K562 (cell line): ENCODE measurements at regions not wholly inside any gene's neighbourhood (a gene's known extent, or its start where the extent isn't known, plus 50 kb on each side); places are given as distances from the start of the nearest gene placed in this dataset.

Experiments used
- ATAC-seq: fragments of 200-7000 bp; cut with Tn5 transposase; 3 replicates; pipeline ENCODE4 v1.9.1; 2020; ENCODE audit warnings: moderate library complexity
- BruUV-seq: library from RNA; stranded (reverse); fragments of 400-500 nt; replicated peaks from 2 replicates; lab custom pipeline; 2021; lab: Mats Ljungman, UMichigan
- CTCF ChIA-PET: fragments of 300-600 bp; formaldehyde crosslinking; extraction: SDS; loops from one replicate; lab custom pipeline; 2021; ENCODE audit warnings: low intra/inter-chr PET ratio; lab: Yijun Ruan, JAX
- POLR2A ChIA-PET: fragments of 300-600, 350-650 bp; sonication (Branson Sonifier 250); formaldehyde crosslinking; extraction: SDS; loops from one replicate; lab custom pipeline; 2021; ENCODE audit warnings: antibody characterized with exemption, inconsistent platforms; lab: Yijun Ruan, JAX
- DNase-seq, 4 experiments: peaks; one replicate each; pipeline versions ENCODE4 v3.0.0 to v3.0.0-alpha.2; 2011 to 2018; ENCODE audit warnings: low spot score in 3 of 4, mixed read lengths in 3 of 4; ENCODE audit errors: extremely low read depth in 1 of 4
- FAIRE-seq: peaks from 2 replicates; lab custom pipeline; 2011; peaks lifted over from hg19 to GRCh38; lab: Jason Lieb, UNC
- H2AFZ ChIP-seq: 2 replicates; pipeline ENCODE4 v1.6.0; 2011; ENCODE audit warnings: low read depth, low read length, control low read depth, inconsistent platforms
- H3K27ac ChIP-seq: fragments of 200-600 bp; 3 replicates; pipeline ENCODE4 v1.8.0; 2011; ENCODE audit warnings: low read depth, mild to moderate bottlenecking, control low read depth, inconsistent platforms, low read length, moderate library complexity, mixed read lengths; ENCODE audit errors: extremely low read depth
- H3K27me3 ChIP-seq, 2 experiments: fragments of 300-600 bp in 1 of 2; 2 replicates in 1 of 2; 3 replicates in 1 of 2; pipeline versions ENCODE4 v1.6.0 to v1.8.0; 2011; ENCODE audit warnings: inconsistent platforms in 2 of 2, low read length in 2 of 2, mild to moderate bottlenecking in 1 of 2, mixed read lengths in 1 of 2, moderate library complexity in 1 of 2; ENCODE audit not compliant: control insufficient read depth in 2 of 2, insufficient read depth in 2 of 2
- H3K36me3 ChIP-seq: fragments of 300-600 bp; 3 replicates; pipeline ENCODE4 v1.8.0; 2011; ENCODE audit warnings: mild to moderate bottlenecking, low read length, inconsistent platforms; ENCODE audit not compliant: control insufficient read depth, insufficient read depth
- H3K4me1 ChIP-seq, 2 experiments: fragments of 200-600 bp in 1 of 2; replicated peaks in 1 of 2; 2 replicates in 1 of 2; 3 replicates in 1 of 2; pipeline versions ENCODE4 v1.5.1 to v1.8.0; 2011; ENCODE audit warnings: inconsistent platforms in 2 of 2, low read length in 2 of 2, mild to moderate bottlenecking in 1 of 2, mixed read lengths in 1 of 2, moderate library complexity in 1 of 2; ENCODE audit not compliant: control insufficient read depth in 2 of 2, insufficient read depth in 2 of 2
- H3K4me2 ChIP-seq: 2 replicates; pipeline ENCODE4 v1.6.1; 2011; ENCODE audit warnings: low read length, control low read depth, inconsistent platforms, mixed read lengths; ENCODE audit not compliant: insufficient read depth
- H3K4me3 ChIP-seq: fragments of 200-600 bp; sonication (generic), shearing (Covaris generic); 2 replicates; pipeline ENCODE4 v1.5.1; 2016; ENCODE audit warnings: control low read depth, inconsistent platforms
- H3K79me2 ChIP-seq: fragments of 200-600 bp; 3 replicates; pipeline ENCODE4 v1.8.0; 2011; ENCODE audit warnings: low read length, inconsistent platforms; ENCODE audit not compliant: control insufficient read depth, insufficient read depth
- H3K9ac ChIP-seq, 2 experiments: 2 replicates each; pipeline versions ENCODE4 v1.6.0 to v1.6.1; 2011; ENCODE audit warnings: low read depth in 2 of 2, low read length in 2 of 2, control low read depth in 1 of 2, inconsistent platforms in 1 of 2, mild to moderate bottlenecking in 1 of 2, mixed read lengths in 1 of 2; ENCODE audit not compliant: insufficient read depth in 1 of 2
- H3K9me1 ChIP-seq: one replicate; pipeline ENCODE4 v1.6.0; 2011; ENCODE audit warnings: inconsistent platforms, mild to moderate bottlenecking, low read length, moderate library complexity; ENCODE audit not compliant: control insufficient read depth, insufficient read depth
- H3K9me3 ChIP-seq: replicated peaks from 2 replicates; pipeline ENCODE4 v1.5.1; 2011; ENCODE audit warnings: low read depth, low read length, inconsistent platforms; ENCODE audit not compliant: control insufficient read depth, insufficient read depth
- H4K20me1 ChIP-seq: replicated peaks from 2 replicates; pipeline ENCODE4 v1.6.1; 2011; ENCODE audit warnings: low read length, inconsistent platforms, mixed read lengths; ENCODE audit not compliant: control insufficient read depth, insufficient read depth
- HMGXB4 ChIP-seq: sonication (generic); formaldehyde crosslinking; IDR thresholded peaks from 2 replicates; pipeline ENCODE4 v1.8.1; 2023; ENCODE audit warnings: mild to moderate bottlenecking, missing genetic modification reagents
- NFRKB ChIP-seq: fragments of 450-650 bp; IDR thresholded peaks from 2 replicates; pipeline ENCODE4 v1.6.1; 2016; ENCODE audit warnings: low read depth
- PURB ChIP-seq: sonication (generic); formaldehyde crosslinking; IDR thresholded peaks from 2 replicates; pipeline ENCODE4 v1.9.0; 2021; ENCODE audit warnings: low read depth, mild to moderate bottlenecking, missing genetic modification reagents
- RFX1 ChIP-seq: fragments of 450-650 bp; IDR thresholded peaks from 2 replicates; pipeline ENCODE4 v1.6.1; 2016; ENCODE audit warnings: mild to moderate bottlenecking, moderate library complexity
- RFX5 ChIP-seq: IDR thresholded peaks from 2 replicates; pipeline ENCODE4 v1.6.1; 2011; ENCODE audit warnings: low read depth, mild to moderate bottlenecking, improper control_type of control experiment, low read length
- SMARCA4 ChIP-seq: fragments of 450-650 bp; IDR thresholded peaks from 2 replicates; pipeline ENCODE4 v1.6.1; 2016
- SRSF9 ChIP-seq: fragments of 200-400 bp; formaldehyde crosslinking; IDR thresholded peaks from 2 replicates; pipeline ENCODE4 v1.6.1; 2017; ENCODE audit warnings: low read depth, low read length, borderline replicate concordance
- XRCC5 ChIP-seq: fragments of 200-400 bp; formaldehyde crosslinking; IDR thresholded peaks from 2 replicates; pipeline ENCODE4 v1.6.1; 2017; ENCODE audit warnings: low read depth, mild to moderate bottlenecking, low read length
- ZNF280A ChIP-seq: fragments of 450-650 bp; IDR thresholded peaks from 2 replicates; pipeline ENCODE4 v1.6.1; 2018; ENCODE audit warnings: mild to moderate bottlenecking, low read depth; ENCODE audit not compliant: partially characterized antibody
- WGBS: fragments of 100-300 bp; shearing (Covaris generic); methylation state at CpG from one replicate; pipeline ENCODE4 v1.1.6; 2016; ENCODE audit warnings: low coverage, mixed read lengths; ENCODE audit not compliant: insufficient coverage; ENCODE audit errors: missing lambda C conversion rate; 5-methylcytosine and 5-hydroxymethylcytosine counted together
- in situ Hi-C: fragments of 300-500 bp; cut with MboI; formaldehyde crosslinking; loops from 4 replicates; pipeline ENCODE4 v1.15.0; 2018; ENCODE audit warnings: inconsistent platforms, mixed read lengths
- intact Hi-C: fragments of 100-400 bp; cut with micrococcal nuclease; formaldehyde crosslinking; loops from 2 replicates; pipeline ENCODE4 v1.14.2; 2022

GRCh38 chr3:177420651-177421480, 223.6 kb upstream of the TBL1XR1 start (continued):
- no peak for TF ChIP-seq HMGXB4 (CRISPR knock-in tag)

GRCh38 chr3:177421481-177421785, 224.2 kb upstream of the TBL1XR1 start:
- 50% methylated on average over 1 of the region's 1 CpG for WGBS
- no TSS peak for BruUV-seq
- no peak for DNase-seq
- TF ChIP-seq RFX5 (no peak), SRSF9 (no peak), SMARCA4 (no peak), RFX1 (no peak), XRCC5 (no peak), NFRKB (no peak), ZNF280A (no peak), PURB (CRISPR knock-in tag) (no peak)
- Histone ChIP-seq H3K9me1 (no peaks in the 10 kb centered on the region), H3K36me3 (no peaks in the 10 kb centered on the region), H3K4me2 (no peak overlapping the region), H2AFZ (no peak overlapping the region), H3K9ac (no peak overlapping the region), H3K27ac (no peak overlapping the region), H3K9me3 (no peaks in the 10 kb centered on the region), H3K4me3 (no peak overlapping the region), H3K79me2 (no peaks in the 10 kb centered on the region), H3K27me3 (no peaks in the 10 kb centered on the region), H4K20me1 (no peaks in the 10 kb centered on the region), H3K4me1 (no peaks in the 10 kb centered on the region; a peak in 1 of 5 replicates)
- no peak for ATAC-seq
- intact Hi-C loops (no loop called here), in situ Hi-C loops (no loop called here)
- ChIA-PET CTCF (no interaction called here), POLR2A (interaction anchor here (0.9 kb wide), 1 partner anchor 9 kb away, joined by 3 read pairs; no protein-coding TSS in a partner anchor)
- no peak for FAIRE-seq
